H9 (cell line): ENCODE measurements at regions not wholly inside any gene's neighbourhood (a gene's known extent, or its start where the extent isn't known, plus 50 kb on each side); places are given as distances from the start of the nearest gene placed in this dataset.

Experiments
- DNase-seq: peaks from one replicate; pipeline ENCODE4 v3.0.0-alpha.2; 2017
- H2AFZ ChIP-seq: one replicate; pipeline ENCODE4 v1.6.1; 2013; ENCODE audit warnings: mild to moderate bottlenecking, low read length, control low read depth, moderate library complexity
- H2AK5ac ChIP-seq: 2 replicates; pipeline ENCODE4 v1.6.1; 2013; ENCODE audit warnings: low read length, control low read depth, mixed read lengths; ENCODE audit not compliant: insufficient read length
- H2BK120ac ChIP-seq: one replicate; pipeline ENCODE4 v1.6.1; 2013; ENCODE audit warnings: low read depth, mild to moderate bottlenecking, low read length, control low read depth, inconsistent platforms; ENCODE audit not compliant: poor library complexity, severe bottlenecking
- H2BK12ac ChIP-seq: 2 replicates; pipeline ENCODE4 v1.6.1; 2013; ENCODE audit warnings: low read length, control low read depth, mixed read lengths, low read depth; ENCODE audit not compliant: insufficient read length
- H2BK15ac ChIP-seq: 2 replicates; pipeline ENCODE4 v1.6.1; 2013; ENCODE audit warnings: low read depth, low read length, control low read depth
- H2BK20ac ChIP-seq: one replicate; pipeline ENCODE4 v1.6.1; 2013; ENCODE audit warnings: low read depth, mild to moderate bottlenecking, low read length, control low read depth, inconsistent platforms; ENCODE audit not compliant: poor library complexity, severe bottlenecking
- H2BK5ac ChIP-seq: 2 replicates; pipeline ENCODE4 v1.6.1; 2013; ENCODE audit warnings: low read length, control low read depth, mixed read lengths; ENCODE audit not compliant: insufficient read length
- H3K14ac ChIP-seq: 2 replicates; pipeline ENCODE4 v1.6.1; 2013; ENCODE audit warnings: low read length, control low read depth; ENCODE audit not compliant: insufficient read depth
- H3K18ac ChIP-seq: 2 replicates; pipeline ENCODE4 v1.6.1; 2013; ENCODE audit warnings: low read depth, mild to moderate bottlenecking, mixed read lengths, low read length, control low read depth; ENCODE audit not compliant: insufficient read length
- H3K23ac ChIP-seq: 2 replicates; pipeline ENCODE4 v1.6.1; 2013; ENCODE audit warnings: low read length, control low read depth, mixed read lengths, low read depth; ENCODE audit not compliant: insufficient read length
- H3K23me2 ChIP-seq: 2 replicates; pipeline ENCODE4 v1.6.1; 2013; ENCODE audit warnings: low read depth, mild to moderate bottlenecking, mixed read lengths, low read length, control low read depth; ENCODE audit not compliant: insufficient read length, poor library complexity, severe bottlenecking
- H3K27ac ChIP-seq: 2 replicates; pipeline ENCODE4 v1.5.1; 2013; ENCODE audit warnings: low read length, control low read depth, mixed read lengths, low read depth; ENCODE audit not compliant: insufficient read length
- H3K27me3 ChIP-seq: 2 replicates; pipeline ENCODE4 v1.6.1; 2013; ENCODE audit warnings: low read length, control low read depth, inconsistent platforms; ENCODE audit not compliant: insufficient read depth
- H3K4ac ChIP-seq: 2 replicates; pipeline ENCODE4 v1.6.1; 2013; ENCODE audit warnings: low read depth, mild to moderate bottlenecking, control low read depth, inconsistent platforms, low read length, moderate library complexity
- H3K4me1 ChIP-seq: 2 replicates; pipeline ENCODE4 v1.6.1; 2013; ENCODE audit warnings: low read length, control low read depth, inconsistent platforms; ENCODE audit not compliant: insufficient read depth
- H3K4me2 ChIP-seq: 2 replicates; pipeline ENCODE4 v1.6.1; 2013; ENCODE audit warnings: low read length, control low read depth, mixed read lengths; ENCODE audit not compliant: insufficient read length, insufficient read depth
- H3K56ac ChIP-seq: 2 replicates; pipeline ENCODE4 v1.6.1; 2013; ENCODE audit warnings: low read depth, mild to moderate bottlenecking, mixed read lengths, low read length, control low read depth; ENCODE audit not compliant: insufficient read length
- H3K79me1 ChIP-seq: 2 replicates; pipeline ENCODE4 v1.6.1; 2013; ENCODE audit warnings: low read depth, mild to moderate bottlenecking, moderate library complexity, low read length, control low read depth, inconsistent platforms; ENCODE audit not compliant: insufficient read depth, poor library complexity, severe bottlenecking
- H3K79me2 ChIP-seq: 2 replicates; pipeline ENCODE4 v1.6.1; 2013; ENCODE audit warnings: low read length, control low read depth, inconsistent platforms; ENCODE audit not compliant: insufficient read depth
- H3K9ac ChIP-seq: 2 replicates; pipeline ENCODE4 v1.6.1; 2013; ENCODE audit warnings: low read length, control low read depth, mixed read lengths; ENCODE audit not compliant: insufficient read length; ENCODE audit errors: extremely low read depth
- H3K9me3 ChIP-seq: one replicate; pipeline ENCODE4 v1.6.1; 2013; ENCODE audit warnings: low read depth, low read length, inconsistent platforms; ENCODE audit not compliant: control insufficient read depth
- H3T11ph ChIP-seq: one replicate; pipeline ENCODE4 v1.6.1; 2013; ENCODE audit warnings: mild to moderate bottlenecking, low read length, control low read depth, inconsistent platforms
- H4K20me1 ChIP-seq: one replicate; pipeline ENCODE4 v1.6.1; 2013; ENCODE audit not compliant: control insufficient read depth, insufficient read length, insufficient read depth
- H4K5ac ChIP-seq: 2 replicates; pipeline ENCODE4 v1.6.1; 2013; ENCODE audit warnings: low read depth, mild to moderate bottlenecking, mixed read lengths, low read length, control low read depth; ENCODE audit not compliant: insufficient read length
- H4K8ac ChIP-seq: replicated peaks from 2 replicates; pipeline ENCODE4 v1.6.1; 2013; ENCODE audit warnings: low read length, control low read depth, mixed read lengths, low read depth; ENCODE audit not compliant: insufficient read length
- H4K91ac ChIP-seq: 2 replicates; pipeline ENCODE4 v1.6.1; 2013; ENCODE audit warnings: low read depth, mild to moderate bottlenecking, moderate library complexity, mixed read lengths, low read length, control low read depth; ENCODE audit not compliant: insufficient read length
- H3K27ac Mint-ChIP-seq, 3 experiments: 2 replicates in 2 of 3; 3 replicates in 1 of 3; pipeline ENCODE4 v1.8.0; 2020 to 2021; ENCODE audit warnings: mixed read lengths in 3 of 3, mild to moderate bottlenecking in 1 of 3, moderate library complexity in 1 of 3
- H3K27me3 Mint-ChIP-seq: 2 replicates; pipeline ENCODE4 v1.8.0; 2021; ENCODE audit warnings: low read depth, mild to moderate bottlenecking, moderate library complexity, mixed read lengths
- H3K36me3 Mint-ChIP-seq, 3 experiments: 2 replicates in 2 of 3; 3 replicates in 1 of 3; pipeline ENCODE4 v1.8.0; 2020 to 2021; ENCODE audit warnings: low read depth in 3 of 3, mixed read lengths in 3 of 3; ENCODE audit not compliant: insufficient read depth in 1 of 3
- H3K4me1 Mint-ChIP-seq, 2 experiments: 2 replicates each; pipeline ENCODE4 v1.8.0; 2020; ENCODE audit warnings: mixed read lengths in 2 of 2
- H3K4me3 Mint-ChIP-seq, 2 experiments: 2 replicates in 1 of 2; 3 replicates in 1 of 2; pipeline ENCODE4 v1.8.0; 2020 to 2021; ENCODE audit warnings: mild to moderate bottlenecking in 2 of 2, mixed read lengths in 2 of 2, moderate library complexity in 1 of 2
- H3K9me3 Mint-ChIP-seq, 2 experiments: 2 replicates in 1 of 2; 3 replicates in 1 of 2; pipeline ENCODE4 v1.8.0; 2020; ENCODE audit warnings: mild to moderate bottlenecking in 2 of 2, mixed read lengths in 2 of 2, moderate library complexity in 1 of 2
- CTCF ChIP-seq: fragments of 200-600 bp; sonication (generic); conservative IDR thresholded peaks from 3 replicates; pipeline ENCODE4 v1.8.0; 2021; ENCODE audit warnings: antibody characterized with exemption, mild to moderate bottlenecking
- WGBS: extraction: QIAGEN DNeasy Blood & Tissue Kit; methylation state at CpG from one replicate; pipeline ENCODE4 v1.1.7; 2013; ENCODE audit warnings: missing lambda C conversion rate, low lambda C conversion rate, mixed read lengths; ENCODE audit not compliant: insufficient read length; ENCODE audit errors: extremely low coverage; 5-methylcytosine and 5-hydroxymethylcytosine counted together

DNA sequence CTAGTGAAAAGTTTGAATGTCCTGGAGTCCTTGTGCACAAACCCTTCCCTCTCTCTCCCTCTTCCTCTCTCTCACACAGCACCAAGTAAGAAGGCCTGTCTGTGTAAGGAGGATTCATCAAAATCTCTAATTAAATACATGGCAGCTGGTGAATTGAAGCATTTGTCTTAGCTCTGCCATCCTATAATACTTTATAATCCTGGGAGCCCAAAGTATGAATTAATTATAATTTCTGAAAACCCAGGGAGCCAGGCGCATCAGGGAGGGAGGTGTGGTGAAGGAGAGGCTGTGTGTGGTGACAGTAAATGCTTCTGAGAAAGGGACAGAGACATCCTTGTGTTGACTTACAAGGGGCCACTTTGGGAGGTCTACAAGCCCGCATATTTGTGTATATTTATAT lies 691.4 kb upstream of the EEF2KMT start:
- no peak overlapping the region for H2AFZ ChIP-seq
- no peak for DNase-seq
- no peak overlapping the region for H3K4me2 ChIP-seq
- no peak overlapping the region for H2BK15ac ChIP-seq
- no peaks in the 10 kb centered on the region for H3K79me2 ChIP-seq
- H4K20me1 ChIP-seq, result no peaks in the 10 kb centered on the region
- H2BK12ac ChIP-seq, result no peak overlapping the region
- no peaks in the 10 kb centered on the region for H3K79me1 ChIP-seq
- no peak overlapping the region for H2AK5ac ChIP-seq
- H3K27ac ChIP-seq, result no peak overlapping the region
- Mint-ChIP-seq H3K4me3 (no peak overlapping the region), H3K27ac (no peak overlapping the region), H3K9me3 (no peaks in the 10 kb centered on the region), H3K27me3 (peaks cover 2% of the 10 kb centered on the region), H3K4me1 (peaks cover 27 to 33% of the 10 kb centered on the region in 2 experiments), H3K36me3 (no peaks in the 10 kb centered on the region; a peak in 1 of 7 replicates)
- no peak overlapping the region for H3K14ac ChIP-seq
- no peaks in the 10 kb centered on the region for H3K9me3 ChIP-seq
- no CpG with 5 or more reads among the region's 2 CpGs for WGBS
- H3K23ac ChIP-seq, result no peak overlapping the region
- TF ChIP-seq CTCF, result no peak
- H4K5ac ChIP-seq, result no peak overlapping the region
- H3K23me2 ChIP-seq, result no peaks in the 10 kb centered on the region
- no peak overlapping the region for H3K56ac ChIP-seq
- no peak overlapping the region for H2BK120ac ChIP-seq
- H4K91ac ChIP-seq, result no peak overlapping the region
- H3K4ac ChIP-seq, result no peak overlapping the region
- no peaks in the 10 kb centered on the region for H3K27me3 ChIP-seq
- H3K9ac ChIP-seq, result no peak overlapping the region
- no peak overlapping the region for H3T11ph ChIP-seq
- no peak overlapping the region for H2BK5ac ChIP-seq
- H2BK20ac ChIP-seq, result no peak overlapping the region
- H3K4me1 ChIP-seq, result peaks cover 5% of the 10 kb centered on the region; the same call in 1 of the 2 replicates
- no peak overlapping the region for H4K8ac ChIP-seq
- no peak overlapping the region for H3K18ac ChIP-seq
